ENCODE measurements at regions not wholly inside any gene's neighbourhood (a gene's known extent, or its start where the extent isn't known, plus 50 kb on each side); places are given as distances from the start of the nearest gene placed in this dataset.

DNA sequence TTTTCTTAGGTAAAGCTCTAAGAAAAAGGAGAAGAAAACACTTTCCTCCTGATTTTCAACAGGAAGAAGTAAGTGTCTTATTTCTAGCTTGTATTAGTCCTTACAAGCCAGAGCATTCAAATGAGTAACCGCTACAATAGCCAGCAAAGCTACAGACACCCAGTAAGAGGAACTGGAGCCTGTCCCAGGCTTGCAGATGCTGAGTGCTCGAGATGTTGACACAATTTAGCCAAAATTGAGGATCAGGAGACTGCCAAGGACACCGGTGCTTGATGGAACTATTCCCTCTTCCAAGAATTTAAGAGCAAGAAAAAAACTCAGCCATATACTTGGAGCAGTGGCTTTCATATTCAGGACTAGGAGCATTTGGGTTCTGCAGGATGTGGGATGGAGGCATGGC lies 149.3 kb upstream of the DPP6 start:
- Histone ChIP-seq H3K9me3 (no peaks in the 10 kb centered on the region), H3K27ac (no peak overlapping the region), H3K4me3 (no peak overlapping the region), H3K36me3 (no peaks in the 10 kb centered on the region), H3K27me3 (no peaks in the 10 kb centered on the region), H3K4me1 (no peaks in the 10 kb centered on the region)
- no peak for DNase-seq
- no peak for TF ChIP-seq POLR2A (IDR thresholded peaks at IDR 0.05)
- TF ChIP-seq, protein P1, sequence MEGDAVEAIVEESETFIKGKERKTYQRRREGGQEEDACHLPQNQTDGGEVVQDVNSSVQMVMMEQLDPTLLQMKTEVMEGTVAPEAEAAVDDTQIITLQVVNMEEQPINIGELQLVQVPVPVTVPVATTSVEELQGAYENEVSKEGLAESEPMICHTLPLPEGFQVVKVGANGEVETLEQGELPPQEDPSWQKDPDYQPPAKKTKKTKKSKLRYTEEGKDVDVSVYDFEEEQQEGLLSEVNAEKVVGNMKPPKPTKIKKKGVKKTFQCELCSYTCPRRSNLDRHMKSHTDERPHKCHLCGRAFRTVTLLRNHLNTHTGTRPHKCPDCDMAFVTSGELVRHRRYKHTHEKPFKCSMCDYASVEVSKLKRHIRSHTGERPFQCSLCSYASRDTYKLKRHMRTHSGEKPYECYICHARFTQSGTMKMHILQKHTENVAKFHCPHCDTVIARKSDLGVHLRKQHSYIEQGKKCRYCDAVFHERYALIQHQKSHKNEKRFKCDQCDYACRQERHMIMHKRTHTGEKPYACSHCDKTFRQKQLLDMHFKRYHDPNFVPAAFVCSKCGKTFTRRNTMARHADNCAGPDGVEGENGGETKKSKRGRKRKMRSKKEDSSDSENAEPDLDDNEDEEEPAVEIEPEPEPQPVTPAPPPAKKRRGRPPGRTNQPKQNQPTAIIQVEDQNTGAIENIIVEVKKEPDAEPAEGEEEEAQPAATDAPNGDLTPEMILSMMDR (IDR thresholded peaks at IDR 0.05): no peak

DNA sequence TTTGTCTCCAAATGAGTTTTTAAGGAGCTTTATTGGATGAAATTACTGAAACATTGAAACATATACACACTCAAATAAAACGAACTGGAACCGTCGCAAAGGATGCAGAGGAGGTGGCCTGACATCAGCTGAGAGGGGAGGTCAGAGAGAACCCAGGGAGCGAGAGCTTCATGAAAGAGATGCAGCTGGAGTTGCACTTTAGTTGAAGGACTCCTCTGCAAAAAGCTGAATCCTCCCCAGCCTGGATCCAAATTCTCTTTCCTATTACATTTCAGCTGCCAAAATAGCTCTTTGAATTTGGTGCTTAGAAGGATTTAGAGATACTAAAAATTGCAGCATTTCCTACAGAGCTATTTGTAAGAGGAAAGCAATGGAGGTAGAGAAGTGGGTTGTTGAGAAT lies 140.0 kb upstream of the DPP6 start:
- Histone ChIP-seq H3K9me3 (no peaks in the 10 kb centered on the region), H3K4me3 (no peak overlapping the region), H3K4me1 (no peaks in the 10 kb centered on the region), H3K27me3 (no peaks in the 10 kb centered on the region), H3K27ac (no peak overlapping the region), H3K36me3 (no peaks in the 10 kb centered on the region)
- no peak for TF ChIP-seq POLR2A (IDR thresholded peaks at IDR 0.05)
- TF ChIP-seq, protein P1 (IDR thresholded peaks at IDR 0.05): no peak
- no peak for DNase-seq

DNA sequence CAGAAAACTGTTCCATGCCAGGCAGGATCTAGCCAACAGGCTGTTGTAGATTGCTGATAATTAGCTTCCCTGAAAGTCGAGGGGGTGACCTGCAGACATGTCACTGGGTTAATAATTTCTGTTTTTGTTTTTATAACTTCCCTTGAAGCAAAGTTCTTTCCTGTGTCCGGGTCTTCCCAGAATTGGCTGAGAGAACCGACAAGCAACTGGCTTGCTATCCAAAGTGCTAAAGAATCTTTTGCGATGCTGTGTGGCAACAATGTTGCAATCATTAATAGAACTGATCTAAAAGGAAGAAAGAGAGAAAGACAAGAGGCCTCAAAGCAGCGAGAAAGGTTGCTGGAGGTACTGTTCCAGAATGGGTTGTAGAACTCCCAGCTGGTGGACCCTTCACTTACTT lies 132.1 kb upstream of the DPP6 start:
- H3K4me1 ChIP-seq: no peaks in the 10 kb centered on the region
- peaks cover 0 to 2% (median 0%) of the 10 kb centered on the region in 4 donors for H3K9me3 ChIP-seq
- H3K27ac ChIP-seq: no peak overlapping the region
- TF ChIP-seq, protein P1 (IDR thresholded peaks at IDR 0.05): no peak
- TF ChIP-seq POLR2A (IDR thresholded peaks at IDR 0.05): no peak
- no peaks in the 10 kb centered on the region for H3K27me3 ChIP-seq
- H3K4me3 ChIP-seq: no peak overlapping the region
- no peaks in the 10 kb centered on the region for H3K36me3 ChIP-seq
- no peak for DNase-seq

DNA sequence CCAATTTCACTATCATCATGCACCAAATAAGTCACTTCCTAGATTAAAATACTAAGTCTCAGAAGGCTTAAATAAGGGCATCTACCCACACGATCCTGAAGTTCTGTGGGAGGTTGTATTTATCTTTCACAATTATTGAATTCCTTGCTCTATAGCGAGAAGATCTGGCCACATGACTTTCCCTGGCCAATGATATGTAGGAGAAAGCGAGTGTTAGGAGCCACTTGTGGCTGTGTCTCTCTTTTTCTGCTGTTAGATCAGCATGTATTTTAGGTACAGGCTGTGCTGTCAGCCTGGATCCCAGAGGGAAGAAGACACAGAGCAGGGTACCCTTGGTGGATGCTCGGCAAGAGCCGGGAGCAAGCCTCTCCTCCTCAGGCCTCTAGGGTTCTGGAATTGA lies 131.3 kb upstream of the DPP6 start:
- no peaks in the 10 kb centered on the region for H3K27me3 ChIP-seq
- H3K36me3 ChIP-seq: no peaks in the 10 kb centered on the region
- no peak overlapping the region for H3K27ac ChIP-seq
- H3K9me3 ChIP-seq: peaks cover 0 to 2% (median 0%) of the 10 kb centered on the region in 4 donors
- no peak for TF ChIP-seq POLR2A (IDR thresholded peaks at IDR 0.05)
- TF ChIP-seq, protein P1 (IDR thresholded peaks at IDR 0.05): no peak
- no peak overlapping the region for H3K4me3 ChIP-seq
- no peaks in the 10 kb centered on the region for H3K4me1 ChIP-seq
- no peak for DNase-seq

DNA sequence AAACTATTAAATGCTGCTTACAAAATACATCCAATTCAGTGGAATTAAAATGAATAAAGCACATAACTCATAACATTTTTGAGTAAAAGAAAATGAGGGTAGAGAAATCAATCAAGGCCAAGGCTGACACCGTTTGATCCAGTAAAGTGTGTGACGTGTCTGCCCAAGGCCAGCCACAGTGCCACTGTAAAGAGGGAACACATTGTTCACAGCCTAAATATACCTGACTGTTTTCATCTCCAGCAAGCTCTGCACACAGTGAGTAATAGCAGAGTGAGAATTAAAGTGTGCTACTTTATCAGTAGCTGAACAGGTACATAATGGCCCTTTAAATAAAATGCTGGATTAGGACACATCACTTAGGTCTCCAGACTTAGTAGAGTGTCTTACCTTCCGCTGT lies 130.8 kb upstream of the DPP6 start:
- Histone ChIP-seq H3K27me3 (no peaks in the 10 kb centered on the region), H3K4me3 (no peak overlapping the region), H3K27ac (no peak overlapping the region), H3K9me3 (peaks cover 0 to 2% (median 0%) of the 10 kb centered on the region in 4 donors), H3K4me1 (no peaks in the 10 kb centered on the region), H3K36me3 (no peaks in the 10 kb centered on the region)
- DNase-seq: no peak
- TF ChIP-seq, protein P1 (IDR thresholded peaks at IDR 0.05): no peak
- TF ChIP-seq POLR2A (IDR thresholded peaks at IDR 0.05): no peak

DNA sequence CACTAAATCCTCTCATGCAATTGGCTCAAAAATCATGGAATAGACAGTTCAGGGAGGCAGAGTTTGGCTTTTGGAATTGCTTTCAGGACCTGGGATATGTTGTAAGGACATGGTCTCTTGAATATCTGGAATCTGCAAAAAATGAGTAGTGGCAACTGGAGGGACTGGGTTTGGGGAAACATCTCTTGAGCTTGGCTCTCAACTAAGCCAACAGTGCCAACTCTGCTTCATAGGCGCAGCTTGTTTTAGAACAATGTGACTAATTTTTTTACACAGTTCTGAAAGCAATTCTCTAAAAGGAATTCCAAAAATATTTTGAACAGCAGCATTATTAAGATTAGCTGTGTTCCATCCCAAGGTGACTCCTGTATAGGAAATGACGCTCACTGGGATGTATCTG lies 121.5 kb upstream of the DPP6 start:
- Histone ChIP-seq H3K9me3 (no peaks in the 10 kb centered on the region), H3K4me3 (no peak overlapping the region), H3K4me1 (no peaks in the 10 kb centered on the region), H3K27me3 (no peaks in the 10 kb centered on the region), H3K36me3 (no peaks in the 10 kb centered on the region), H3K27ac (no peak overlapping the region)
- TF ChIP-seq, protein P1 (IDR thresholded peaks at IDR 0.05): no peak
- no peak for TF ChIP-seq POLR2A (IDR thresholded peaks at IDR 0.05)
- no peak for DNase-seq

Measured in Peyer's patch (tissue), 4 donors.